H9 (cell line): ENCODE measurements at regions not wholly inside any gene's neighbourhood (a gene's known extent, or its start where the extent isn't known, plus 50 kb on each side); places are given as distances from the start of the nearest gene placed in this dataset.

ENCODE experiments used
- DNase-seq: peaks from one replicate; pipeline ENCODE4 v3.0.0-alpha.2; 2017
- H2AFZ ChIP-seq: one replicate; pipeline ENCODE4 v1.6.1; 2013; ENCODE audit warnings: mild to moderate bottlenecking, low read length, control low read depth, moderate library complexity
- H2AK5ac ChIP-seq: 2 replicates; pipeline ENCODE4 v1.6.1; 2013; ENCODE audit warnings: low read length, control low read depth, mixed read lengths; ENCODE audit not compliant: insufficient read length
- H2BK120ac ChIP-seq: one replicate; pipeline ENCODE4 v1.6.1; 2013; ENCODE audit warnings: low read depth, mild to moderate bottlenecking, low read length, control low read depth, inconsistent platforms; ENCODE audit not compliant: poor library complexity, severe bottlenecking
- H2BK12ac ChIP-seq: 2 replicates; pipeline ENCODE4 v1.6.1; 2013; ENCODE audit warnings: low read length, control low read depth, mixed read lengths, low read depth; ENCODE audit not compliant: insufficient read length
- H2BK15ac ChIP-seq: 2 replicates; pipeline ENCODE4 v1.6.1; 2013; ENCODE audit warnings: low read depth, low read length, control low read depth
- H2BK20ac ChIP-seq: one replicate; pipeline ENCODE4 v1.6.1; 2013; ENCODE audit warnings: low read depth, mild to moderate bottlenecking, low read length, control low read depth, inconsistent platforms; ENCODE audit not compliant: poor library complexity, severe bottlenecking
- H2BK5ac ChIP-seq: 2 replicates; pipeline ENCODE4 v1.6.1; 2013; ENCODE audit warnings: low read length, control low read depth, mixed read lengths; ENCODE audit not compliant: insufficient read length
- H3K14ac ChIP-seq: 2 replicates; pipeline ENCODE4 v1.6.1; 2013; ENCODE audit warnings: low read length, control low read depth; ENCODE audit not compliant: insufficient read depth
- H3K18ac ChIP-seq: 2 replicates; pipeline ENCODE4 v1.6.1; 2013; ENCODE audit warnings: low read depth, mild to moderate bottlenecking, mixed read lengths, low read length, control low read depth; ENCODE audit not compliant: insufficient read length
- H3K23ac ChIP-seq: 2 replicates; pipeline ENCODE4 v1.6.1; 2013; ENCODE audit warnings: low read length, control low read depth, mixed read lengths, low read depth; ENCODE audit not compliant: insufficient read length
- H3K23me2 ChIP-seq: 2 replicates; pipeline ENCODE4 v1.6.1; 2013; ENCODE audit warnings: low read depth, mild to moderate bottlenecking, mixed read lengths, low read length, control low read depth; ENCODE audit not compliant: insufficient read length, poor library complexity, severe bottlenecking
- H3K27ac ChIP-seq: 2 replicates; pipeline ENCODE4 v1.5.1; 2013; ENCODE audit warnings: low read length, control low read depth, mixed read lengths, low read depth; ENCODE audit not compliant: insufficient read length
- H3K27me3 ChIP-seq: 2 replicates; pipeline ENCODE4 v1.6.1; 2013; ENCODE audit warnings: low read length, control low read depth, inconsistent platforms; ENCODE audit not compliant: insufficient read depth
- H3K4ac ChIP-seq: 2 replicates; pipeline ENCODE4 v1.6.1; 2013; ENCODE audit warnings: low read depth, mild to moderate bottlenecking, control low read depth, inconsistent platforms, low read length, moderate library complexity
- H3K4me1 ChIP-seq: 2 replicates; pipeline ENCODE4 v1.6.1; 2013; ENCODE audit warnings: low read length, control low read depth, inconsistent platforms; ENCODE audit not compliant: insufficient read depth
- H3K4me2 ChIP-seq: 2 replicates; pipeline ENCODE4 v1.6.1; 2013; ENCODE audit warnings: low read length, control low read depth, mixed read lengths; ENCODE audit not compliant: insufficient read length, insufficient read depth
- H3K56ac ChIP-seq: 2 replicates; pipeline ENCODE4 v1.6.1; 2013; ENCODE audit warnings: low read depth, mild to moderate bottlenecking, mixed read lengths, low read length, control low read depth; ENCODE audit not compliant: insufficient read length
- H3K79me1 ChIP-seq: 2 replicates; pipeline ENCODE4 v1.6.1; 2013; ENCODE audit warnings: low read depth, mild to moderate bottlenecking, moderate library complexity, low read length, control low read depth, inconsistent platforms; ENCODE audit not compliant: insufficient read depth, poor library complexity, severe bottlenecking
- H3K79me2 ChIP-seq: 2 replicates; pipeline ENCODE4 v1.6.1; 2013; ENCODE audit warnings: low read length, control low read depth, inconsistent platforms; ENCODE audit not compliant: insufficient read depth
- H3K9ac ChIP-seq: 2 replicates; pipeline ENCODE4 v1.6.1; 2013; ENCODE audit warnings: low read length, control low read depth, mixed read lengths; ENCODE audit not compliant: insufficient read length; ENCODE audit errors: extremely low read depth
- H3K9me3 ChIP-seq: one replicate; pipeline ENCODE4 v1.6.1; 2013; ENCODE audit warnings: low read depth, low read length, inconsistent platforms; ENCODE audit not compliant: control insufficient read depth
- H3T11ph ChIP-seq: one replicate; pipeline ENCODE4 v1.6.1; 2013; ENCODE audit warnings: mild to moderate bottlenecking, low read length, control low read depth, inconsistent platforms
- H4K20me1 ChIP-seq: one replicate; pipeline ENCODE4 v1.6.1; 2013; ENCODE audit not compliant: control insufficient read depth, insufficient read length, insufficient read depth
- H4K5ac ChIP-seq: 2 replicates; pipeline ENCODE4 v1.6.1; 2013; ENCODE audit warnings: low read depth, mild to moderate bottlenecking, mixed read lengths, low read length, control low read depth; ENCODE audit not compliant: insufficient read length
- H4K8ac ChIP-seq: replicated peaks from 2 replicates; pipeline ENCODE4 v1.6.1; 2013; ENCODE audit warnings: low read length, control low read depth, mixed read lengths, low read depth; ENCODE audit not compliant: insufficient read length
- H4K91ac ChIP-seq: 2 replicates; pipeline ENCODE4 v1.6.1; 2013; ENCODE audit warnings: low read depth, mild to moderate bottlenecking, moderate library complexity, mixed read lengths, low read length, control low read depth; ENCODE audit not compliant: insufficient read length
- H3K27ac Mint-ChIP-seq, 3 experiments: 2 replicates in 2 of 3; 3 replicates in 1 of 3; pipeline ENCODE4 v1.8.0; 2020 to 2021; ENCODE audit warnings: mixed read lengths in 3 of 3, mild to moderate bottlenecking in 1 of 3, moderate library complexity in 1 of 3
- H3K27me3 Mint-ChIP-seq: 2 replicates; pipeline ENCODE4 v1.8.0; 2021; ENCODE audit warnings: low read depth, mild to moderate bottlenecking, moderate library complexity, mixed read lengths
- H3K36me3 Mint-ChIP-seq, 3 experiments: 2 replicates in 2 of 3; 3 replicates in 1 of 3; pipeline ENCODE4 v1.8.0; 2020 to 2021; ENCODE audit warnings: low read depth in 3 of 3, mixed read lengths in 3 of 3; ENCODE audit not compliant: insufficient read depth in 1 of 3
- H3K4me1 Mint-ChIP-seq, 2 experiments: 2 replicates each; pipeline ENCODE4 v1.8.0; 2020; ENCODE audit warnings: mixed read lengths in 2 of 2
- H3K4me3 Mint-ChIP-seq, 2 experiments: 2 replicates in 1 of 2; 3 replicates in 1 of 2; pipeline ENCODE4 v1.8.0; 2020 to 2021; ENCODE audit warnings: mild to moderate bottlenecking in 2 of 2, mixed read lengths in 2 of 2, moderate library complexity in 1 of 2
- H3K9me3 Mint-ChIP-seq, 2 experiments: 2 replicates in 1 of 2; 3 replicates in 1 of 2; pipeline ENCODE4 v1.8.0; 2020; ENCODE audit warnings: mild to moderate bottlenecking in 2 of 2, mixed read lengths in 2 of 2, moderate library complexity in 1 of 2
- whole genome bisulfite sequencing: extraction: QIAGEN DNeasy Blood & Tissue Kit; methylation state at CpG from one replicate; pipeline ENCODE4 v1.1.7; 2013; ENCODE audit warnings: missing lambda C conversion rate, low lambda C conversion rate, mixed read lengths; ENCODE audit not compliant: insufficient read length; ENCODE audit errors: extremely low coverage; 5-methylcytosine and 5-hydroxymethylcytosine counted together
- TF ChIP-seq, protein P1 (sequence below): fragments of 200-600 bp; sonication (generic); conservative IDR thresholded peaks from 3 replicates; pipeline ENCODE4 v1.8.0; 2021; ENCODE audit warnings: antibody characterized with exemption, mild to moderate bottlenecking

DNA sequence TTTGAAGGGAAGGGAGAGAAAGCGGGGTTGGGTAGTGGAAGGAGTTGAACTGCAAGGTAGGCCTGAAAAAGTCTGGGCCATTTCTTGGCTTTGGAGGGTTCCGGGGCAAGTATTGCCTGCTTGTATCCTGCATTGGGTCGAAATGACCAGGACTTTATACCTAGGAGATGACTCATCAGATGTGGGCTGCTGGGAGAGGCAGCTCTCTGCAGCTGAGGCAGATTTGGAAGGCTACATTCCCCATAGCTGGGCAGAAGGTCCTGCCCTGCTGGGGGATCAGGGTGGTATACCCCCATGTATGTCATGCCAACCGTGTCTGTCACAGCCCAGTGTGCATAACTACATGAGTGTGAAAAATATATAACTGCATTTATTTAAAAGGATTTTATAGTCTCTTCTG is 171.8 kb upstream of the SPRED2 start:
- H3K4me1 ChIP-seq: 0 out of 2 replicates have a peak, but pooled peaks cover 5% of the 10 kb centered on the region

More for the DNA sequence above, 171.8 kb upstream of the SPRED2 start:
- no peaks in the 10 kb centered on the region for H4K20me1 ChIP-seq
- TF ChIP-seq, protein P1, sequence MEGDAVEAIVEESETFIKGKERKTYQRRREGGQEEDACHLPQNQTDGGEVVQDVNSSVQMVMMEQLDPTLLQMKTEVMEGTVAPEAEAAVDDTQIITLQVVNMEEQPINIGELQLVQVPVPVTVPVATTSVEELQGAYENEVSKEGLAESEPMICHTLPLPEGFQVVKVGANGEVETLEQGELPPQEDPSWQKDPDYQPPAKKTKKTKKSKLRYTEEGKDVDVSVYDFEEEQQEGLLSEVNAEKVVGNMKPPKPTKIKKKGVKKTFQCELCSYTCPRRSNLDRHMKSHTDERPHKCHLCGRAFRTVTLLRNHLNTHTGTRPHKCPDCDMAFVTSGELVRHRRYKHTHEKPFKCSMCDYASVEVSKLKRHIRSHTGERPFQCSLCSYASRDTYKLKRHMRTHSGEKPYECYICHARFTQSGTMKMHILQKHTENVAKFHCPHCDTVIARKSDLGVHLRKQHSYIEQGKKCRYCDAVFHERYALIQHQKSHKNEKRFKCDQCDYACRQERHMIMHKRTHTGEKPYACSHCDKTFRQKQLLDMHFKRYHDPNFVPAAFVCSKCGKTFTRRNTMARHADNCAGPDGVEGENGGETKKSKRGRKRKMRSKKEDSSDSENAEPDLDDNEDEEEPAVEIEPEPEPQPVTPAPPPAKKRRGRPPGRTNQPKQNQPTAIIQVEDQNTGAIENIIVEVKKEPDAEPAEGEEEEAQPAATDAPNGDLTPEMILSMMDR: no peak
- no peak overlapping the region for H3K56ac ChIP-seq
- peaks cover 4 to 8% (median 7%) of the 10 kb centered on the region in 3 experiments; a peak in 6 of 7 replicates for H3K36me3 Mint-ChIP-seq
- no peak for DNase-seq
- H4K5ac ChIP-seq: no peak overlapping the region
- H3K4me2 ChIP-seq: no peak overlapping the region
- H3K27ac ChIP-seq: no peak overlapping the region
- no peak overlapping the region for H3K18ac ChIP-seq
- no peak overlapping the region for H3T11ph ChIP-seq
- peaks cover 2% of the 10 kb centered on the region for H3K27me3 Mint-ChIP-seq
- no peaks in the 10 kb centered on the region for H3K23me2 ChIP-seq
- no peak overlapping the region for H2BK5ac ChIP-seq
- no peak overlapping the region for H3K4me3 Mint-ChIP-seq
- H3K23ac ChIP-seq: no peak overlapping the region
- H4K91ac ChIP-seq: no peak overlapping the region
- H3K9me3 ChIP-seq: no peaks in the 10 kb centered on the region
- no peak overlapping the region for H2AFZ ChIP-seq
- no peak overlapping the region; a peak in 1 of 7 replicates for H3K27ac Mint-ChIP-seq
- no peak overlapping the region for H3K14ac ChIP-seq
- H2BK15ac ChIP-seq: no peak overlapping the region
- no peak overlapping the region for H2BK12ac ChIP-seq
- H3K4ac ChIP-seq: no peak overlapping the region
- no peak overlapping the region for H4K8ac ChIP-seq
- H2BK120ac ChIP-seq: no peak overlapping the region
- peaks cover 16 to 32% of the 10 kb centered on the region in 2 experiments for H3K4me1 Mint-ChIP-seq
- H2AK5ac ChIP-seq: no peak overlapping the region
- WGBS: no CpG with 5 or more reads among the region's 4 CpGs
- no peak overlapping the region for H2BK20ac ChIP-seq
- H3K9me3 Mint-ChIP-seq: peaks cover 8 to 9% of the 10 kb centered on the region in 2 experiments
- H3K79me2 ChIP-seq: no peaks in the 10 kb centered on the region
- H3K27me3 ChIP-seq: no peaks in the 10 kb centered on the region
- H3K79me1 ChIP-seq: no peaks in the 10 kb centered on the region
- H3K9ac ChIP-seq: no peak overlapping the region
